SK-N-SH (cell line): ENCODE measurements at regions not wholly inside any gene's neighbourhood (a gene's known extent, or its start where the extent isn't known, plus 50 kb on each side); places are given as distances from the start of the nearest gene placed in this dataset.

ENCODE experiments used
- CHD2 ChIP-seq: fragments of 150-350 bp; IDR thresholded peaks from 2 replicates; pipeline ENCODE4 v1.6.1; 2018; ENCODE audit warnings: low read length; ENCODE audit not compliant: partially characterized antibody
- EZH2phosphoT487 ChIP-seq: fragments of 200-600 bp; sonication (generic); IDR thresholded peaks from 2 replicates; pipeline ENCODE4 v1.6.1; 2017; ENCODE audit warnings: low read depth, mixed run types, mild to moderate bottlenecking, antibody characterized with exemption, moderate library complexity, borderline replicate concordance
- FOXJ3 ChIP-seq: sonication (generic); formaldehyde crosslinking; IDR thresholded peaks from 2 replicates; pipeline ENCODE4 v1.5.1; 2020; ENCODE audit warnings: mild to moderate bottlenecking, missing genetic modification reagents
- GABPA ChIP-seq: IDR thresholded peaks from 2 replicates; pipeline ENCODE4 v1.4.0; 2012; ENCODE audit warnings: low read depth, mild to moderate bottlenecking
- POLR2AphosphoS5 ChIP-seq: IDR thresholded peaks from 2 replicates; pipeline ENCODE4 v1.6.1; 2012; ENCODE audit warnings: low read depth, low read length
- RAD21 ChIP-seq: IDR thresholded peaks from 2 replicates; pipeline ENCODE4 v1.6.1; 2012; ENCODE audit warnings: mild to moderate bottlenecking, low read length
- RCOR1 ChIP-seq: fragments of 150-350 bp; IDR thresholded peaks from 2 replicates; pipeline ENCODE4 v1.6.1; 2017; ENCODE audit warnings: antibody characterized with exemption, low read length
- RFX5 ChIP-seq: IDR thresholded peaks from 2 replicates; pipeline ENCODE4 v1.6.1; 2012; ENCODE audit warnings: mild to moderate bottlenecking, improper control_type of control experiment, low read length
- RXRA ChIP-seq: IDR thresholded peaks from 2 replicates; pipeline ENCODE4 v1.4.0; 2012; ENCODE audit warnings: low read depth, mild to moderate bottlenecking, borderline replicate concordance
- SMC3 ChIP-seq: IDR thresholded peaks from 2 replicates; pipeline ENCODE4 v1.6.1; 2012; ENCODE audit warnings: low read depth, low read length, improper control_type of control experiment
- YY1 ChIP-seq: IDR thresholded peaks from 2 replicates; pipeline ENCODE4 v1.4.0; 2012; ENCODE audit warnings: low read depth, mild to moderate bottlenecking
- ZBTB33 ChIP-seq: IDR thresholded peaks from 2 replicates; pipeline ENCODE4 v1.4.0; 2012; ENCODE audit warnings: low read depth, borderline replicate concordance
- TF ChIP-seq, protein P1 (sequence below): fragments of 200-600 bp; sonication (generic); IDR thresholded peaks from 2 replicates; pipeline ENCODE4 v1.6.1; 2017; ENCODE audit warnings: antibody characterized with exemption, mild to moderate bottlenecking, moderate library complexity
- TF ChIP-seq, protein P2 (sequence below): IDR thresholded peaks from 2 replicates; pipeline ENCODE4 v1.4.0; 2012; ENCODE audit warnings: low read depth, borderline replicate concordance

GRCh38 chr10:61545170-61545569 is 92.0 kb upstream of the TMEM26 start:
- no peak for TF ChIP-seq RCOR1
- TF ChIP-seq RXRA = no peak
- no peak for TF ChIP-seq POLR2AphosphoS5
- TF ChIP-seq SMC3 = no peak
- TF ChIP-seq, protein P1, sequence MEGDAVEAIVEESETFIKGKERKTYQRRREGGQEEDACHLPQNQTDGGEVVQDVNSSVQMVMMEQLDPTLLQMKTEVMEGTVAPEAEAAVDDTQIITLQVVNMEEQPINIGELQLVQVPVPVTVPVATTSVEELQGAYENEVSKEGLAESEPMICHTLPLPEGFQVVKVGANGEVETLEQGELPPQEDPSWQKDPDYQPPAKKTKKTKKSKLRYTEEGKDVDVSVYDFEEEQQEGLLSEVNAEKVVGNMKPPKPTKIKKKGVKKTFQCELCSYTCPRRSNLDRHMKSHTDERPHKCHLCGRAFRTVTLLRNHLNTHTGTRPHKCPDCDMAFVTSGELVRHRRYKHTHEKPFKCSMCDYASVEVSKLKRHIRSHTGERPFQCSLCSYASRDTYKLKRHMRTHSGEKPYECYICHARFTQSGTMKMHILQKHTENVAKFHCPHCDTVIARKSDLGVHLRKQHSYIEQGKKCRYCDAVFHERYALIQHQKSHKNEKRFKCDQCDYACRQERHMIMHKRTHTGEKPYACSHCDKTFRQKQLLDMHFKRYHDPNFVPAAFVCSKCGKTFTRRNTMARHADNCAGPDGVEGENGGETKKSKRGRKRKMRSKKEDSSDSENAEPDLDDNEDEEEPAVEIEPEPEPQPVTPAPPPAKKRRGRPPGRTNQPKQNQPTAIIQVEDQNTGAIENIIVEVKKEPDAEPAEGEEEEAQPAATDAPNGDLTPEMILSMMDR = no peak
- TF ChIP-seq EZH2phosphoT487 = no peak
- TF ChIP-seq GABPA = no peak
- TF ChIP-seq CHD2 = no peak
- TF ChIP-seq, protein P2, sequence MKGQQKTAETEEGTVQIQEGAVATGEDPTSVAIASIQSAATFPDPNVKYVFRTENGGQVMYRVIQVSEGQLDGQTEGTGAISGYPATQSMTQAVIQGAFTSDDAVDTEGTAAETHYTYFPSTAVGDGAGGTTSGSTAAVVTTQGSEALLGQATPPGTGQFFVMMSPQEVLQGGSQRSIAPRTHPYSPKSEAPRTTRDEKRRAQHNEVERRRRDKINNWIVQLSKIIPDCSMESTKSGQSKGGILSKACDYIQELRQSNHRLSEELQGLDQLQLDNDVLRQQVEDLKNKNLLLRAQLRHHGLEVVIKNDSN = no peak
- TF ChIP-seq RAD21 = no peak
- TF ChIP-seq YY1 = no peak
- no peak for TF ChIP-seq RFX5
- no peak for TF ChIP-seq ZBTB33
- TF ChIP-seq FOXJ3 (CRISPR knock-in tag) = no peak
